ENCODE measurements at regions not wholly inside any gene's neighbourhood (a gene's known extent, or its start where the extent isn't known, plus 50 kb on each side); places are given as distances from the start of the nearest gene placed in this dataset.
"Not testable (repeated sequence)": the region's sequence is repeated elsewhere in the genome, so short reads cannot be mapped to it uniquely, and the experiment has no call there.

DNA sequence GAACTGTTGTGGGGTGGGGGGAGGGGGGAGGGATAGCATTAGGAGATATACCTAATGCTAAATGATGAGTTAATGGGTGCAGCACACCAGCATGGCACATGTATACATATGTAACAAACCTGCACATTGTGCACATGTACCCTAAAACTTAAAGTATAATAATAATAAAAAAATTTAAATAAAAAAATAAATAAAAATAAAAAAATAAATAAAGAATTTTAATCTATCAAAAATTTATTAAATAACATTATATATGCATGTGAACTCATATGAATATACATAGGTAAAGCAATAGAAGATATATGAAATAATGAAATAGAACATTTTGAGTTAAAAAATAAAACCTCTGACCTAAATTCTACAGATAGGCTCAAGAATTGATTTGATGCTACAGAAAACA is 764.2 kb upstream of the LRATD1 start:
- TF ChIP-seq, protein P1, sequence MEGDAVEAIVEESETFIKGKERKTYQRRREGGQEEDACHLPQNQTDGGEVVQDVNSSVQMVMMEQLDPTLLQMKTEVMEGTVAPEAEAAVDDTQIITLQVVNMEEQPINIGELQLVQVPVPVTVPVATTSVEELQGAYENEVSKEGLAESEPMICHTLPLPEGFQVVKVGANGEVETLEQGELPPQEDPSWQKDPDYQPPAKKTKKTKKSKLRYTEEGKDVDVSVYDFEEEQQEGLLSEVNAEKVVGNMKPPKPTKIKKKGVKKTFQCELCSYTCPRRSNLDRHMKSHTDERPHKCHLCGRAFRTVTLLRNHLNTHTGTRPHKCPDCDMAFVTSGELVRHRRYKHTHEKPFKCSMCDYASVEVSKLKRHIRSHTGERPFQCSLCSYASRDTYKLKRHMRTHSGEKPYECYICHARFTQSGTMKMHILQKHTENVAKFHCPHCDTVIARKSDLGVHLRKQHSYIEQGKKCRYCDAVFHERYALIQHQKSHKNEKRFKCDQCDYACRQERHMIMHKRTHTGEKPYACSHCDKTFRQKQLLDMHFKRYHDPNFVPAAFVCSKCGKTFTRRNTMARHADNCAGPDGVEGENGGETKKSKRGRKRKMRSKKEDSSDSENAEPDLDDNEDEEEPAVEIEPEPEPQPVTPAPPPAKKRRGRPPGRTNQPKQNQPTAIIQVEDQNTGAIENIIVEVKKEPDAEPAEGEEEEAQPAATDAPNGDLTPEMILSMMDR (conservative IDR thresholded peaks at IDR 0.05; ENCODE audit: low read length), result not testable (repeated sequence)
- TF ChIP-seq EZH2phosphoT487 (IDR thresholded peaks at IDR 0.05; ENCODE audit: borderline replicate concordance, low read depth, low read length), result not testable (repeated sequence)
